GM12864 (cell line): ENCODE measurements at regions not wholly inside any gene's neighbourhood (a gene's known extent, or its start where the extent isn't known, plus 50 kb on each side); places are given as distances from the start of the nearest gene placed in this dataset.

ENCODE experiments used
- DNase-seq: peaks from one replicate; pipeline ENCODE4 v3.0.0-alpha.2; 2011; ENCODE audit warnings: low read depth
- H3K4me3 ChIP-seq: 2 replicates; pipeline ENCODE4 v1.5.1; 2011; ENCODE audit warnings: mild to moderate bottlenecking, low read depth, low read length, control low read depth
- CTCF ChIP-seq: IDR thresholded peaks from 2 replicates; pipeline ENCODE4 v1.5.1; 2011; ENCODE audit warnings: low read depth, mild to moderate bottlenecking, moderate library complexity, low read length, control low read depth, inconsistent platforms; ENCODE audit errors: missing control alignments

- DNase-seq = no peak
- no peak for TF ChIP-seq CTCF
- H3K4me3 ChIP-seq = no peak overlapping the region
These were observed 484.3 kb upstream of the KLHL29 start for GRCh38 chr2:22900674-22901073.

GRCh38 chr2:22901471-22902179 lies 483.4 kb upstream of the KLHL29 start:
- no peak for DNase-seq
- H3K4me3 ChIP-seq = no peak overlapping the region
- no peak for TF ChIP-seq CTCF

- TF ChIP-seq CTCF = no peak
- no peak for DNase-seq
These were observed 482.8 kb upstream of the KLHL29 start for GRCh38 chr2:22902180-22902550.

GRCh38 chr2:22902662-22903165 lies 482.3 kb upstream of the KLHL29 start:
- no peak overlapping the region for H3K4me3 ChIP-seq
- no peak for TF ChIP-seq CTCF
- DNase-seq = no peak

More at GRCh38 chr2:22902180-22902550, 482.8 kb upstream of the KLHL29 start:
- no peak overlapping the region for H3K4me3 ChIP-seq

GRCh38 chr2:22903616-22904015 lies 481.4 kb upstream of the KLHL29 start:
- no peak for DNase-seq
- H3K4me3 ChIP-seq = no peak overlapping the region
- TF ChIP-seq CTCF = no peak

- TF ChIP-seq CTCF = peak; percentile 70
- no peak overlapping the region for H3K4me3 ChIP-seq
- no peak for DNase-seq
These were observed 480.8 kb upstream of the KLHL29 start for GRCh38 chr2:22904126-22904684.

GRCh38 chr2:22907330-22907729 lies 477.6 kb upstream of the KLHL29 start:
- no peak for DNase-seq
- H3K4me3 ChIP-seq = no peak overlapping the region
- TF ChIP-seq CTCF = no peak
